Ramos (cell line): ENCODE measurements at regions not wholly inside any gene's neighbourhood (a gene's known extent, or its start where the extent isn't known, plus 50 kb on each side); places are given as distances from the start of the nearest gene placed in this dataset.

Experiments
- in situ Hi-C: fragments of 300-500 bp; cut with MboI; formaldehyde crosslinking; loops from one replicate; pipeline ENCODE4 v1.14.3; 2022; ENCODE audit warnings: low sequenced_read_pairs; ENCODE audit not compliant: unreplicated experiment

- in situ Hi-C loops, result no loop called here
These were observed 119.2 kb downstream of the ETAA1 start for GRCh38 chr2:67516362-67516761.

GRCh38 chr2:67516899-67517530, 119.9 kb downstream of the ETAA1 start:
- in situ Hi-C loops, result no loop called here

GRCh38 chr2:67522148-67522547, 125.0 kb downstream of the ETAA1 start:
- in situ Hi-C loops, result no loop called here

- in situ Hi-C loops, result no loop called here
These were observed 127.1 kb downstream of the ETAA1 start for GRCh38 chr2:67524213-67524612.

- in situ Hi-C loops, result no loop called here
These were observed 127.6 kb downstream of the ETAA1 start for GRCh38 chr2:67524777-67525176.

GRCh38 chr2:67526283-67526682, 129.2 kb downstream of the ETAA1 start:
- in situ Hi-C loops, result no loop called here

GRCh38 chr2:67528320-67528719, 131.2 kb downstream of the ETAA1 start:
- in situ Hi-C loops, result no loop called here

- in situ Hi-C loops, result no loop called here
These were observed 135.3 kb downstream of the ETAA1 start for GRCh38 chr2:67532387-67532786.

GRCh38 chr2:67534745-67535144, 137.6 kb downstream of the ETAA1 start:
- in situ Hi-C loops, result no loop called here

GRCh38 chr2:67540962-67541361, 143.8 kb downstream of the ETAA1 start:
- in situ Hi-C loops, result no loop called here

GRCh38 chr2:67544286-67544685, 147.2 kb downstream of the ETAA1 start:
- in situ Hi-C loops, result no loop called here

- in situ Hi-C loops, result no loop called here
These were observed 151.4 kb downstream of the ETAA1 start for GRCh38 chr2:67548317-67549201.

- in situ Hi-C loops, result no loop called here
These were observed 162.0 kb downstream of the ETAA1 start for GRCh38 chr2:67559156-67559555.

GRCh38 chr2:67560771-67561456, 163.8 kb downstream of the ETAA1 start:
- in situ Hi-C loops, result no loop called here

GRCh38 chr2:67561457-67561965, 164.4 kb downstream of the ETAA1 start:
- in situ Hi-C loops, result no loop called here

- in situ Hi-C loops, result no loop called here
These were observed 166.9 kb downstream of the ETAA1 start for GRCh38 chr2:67564076-67564475.

GRCh38 chr2:67564626-67565025, 167.5 kb downstream of the ETAA1 start:
- in situ Hi-C loops, result no loop called here

GRCh38 chr2:67565262-67565661, 168.1 kb downstream of the ETAA1 start:
- in situ Hi-C loops, result no loop called here

GRCh38 chr2:67565761-67566160, 168.6 kb downstream of the ETAA1 start:
- in situ Hi-C loops, result no loop called here

GRCh38 chr2:67566285-67566684, 169.2 kb downstream of the ETAA1 start:
- in situ Hi-C loops, result no loop called here
